H9 (cell line): ENCODE measurements at regions not wholly inside any gene's neighbourhood (a gene's known extent, or its start where the extent isn't known, plus 50 kb on each side); places are given as distances from the start of the nearest gene placed in this dataset.

ENCODE experiments used
- DNase-seq: peaks from one replicate; pipeline ENCODE4 v3.0.0-alpha.2; 2017
- H2AFZ ChIP-seq: one replicate; pipeline ENCODE4 v1.6.1; 2013; ENCODE audit warnings: mild to moderate bottlenecking, low read length, control low read depth, moderate library complexity
- H2AK5ac ChIP-seq: 2 replicates; pipeline ENCODE4 v1.6.1; 2013; ENCODE audit warnings: low read length, control low read depth, mixed read lengths; ENCODE audit not compliant: insufficient read length
- H2BK120ac ChIP-seq: one replicate; pipeline ENCODE4 v1.6.1; 2013; ENCODE audit warnings: low read depth, mild to moderate bottlenecking, low read length, control low read depth, inconsistent platforms; ENCODE audit not compliant: poor library complexity, severe bottlenecking
- H2BK12ac ChIP-seq: 2 replicates; pipeline ENCODE4 v1.6.1; 2013; ENCODE audit warnings: low read length, control low read depth, mixed read lengths, low read depth; ENCODE audit not compliant: insufficient read length
- H2BK15ac ChIP-seq: 2 replicates; pipeline ENCODE4 v1.6.1; 2013; ENCODE audit warnings: low read depth, low read length, control low read depth
- H2BK20ac ChIP-seq: one replicate; pipeline ENCODE4 v1.6.1; 2013; ENCODE audit warnings: low read depth, mild to moderate bottlenecking, low read length, control low read depth, inconsistent platforms; ENCODE audit not compliant: poor library complexity, severe bottlenecking
- H2BK5ac ChIP-seq: 2 replicates; pipeline ENCODE4 v1.6.1; 2013; ENCODE audit warnings: low read length, control low read depth, mixed read lengths; ENCODE audit not compliant: insufficient read length
- H3K14ac ChIP-seq: 2 replicates; pipeline ENCODE4 v1.6.1; 2013; ENCODE audit warnings: low read length, control low read depth; ENCODE audit not compliant: insufficient read depth
- H3K18ac ChIP-seq: 2 replicates; pipeline ENCODE4 v1.6.1; 2013; ENCODE audit warnings: low read depth, mild to moderate bottlenecking, mixed read lengths, low read length, control low read depth; ENCODE audit not compliant: insufficient read length
- H3K23ac ChIP-seq: 2 replicates; pipeline ENCODE4 v1.6.1; 2013; ENCODE audit warnings: low read length, control low read depth, mixed read lengths, low read depth; ENCODE audit not compliant: insufficient read length
- H3K23me2 ChIP-seq: 2 replicates; pipeline ENCODE4 v1.6.1; 2013; ENCODE audit warnings: low read depth, mild to moderate bottlenecking, mixed read lengths, low read length, control low read depth; ENCODE audit not compliant: insufficient read length, poor library complexity, severe bottlenecking
- H3K27ac ChIP-seq: 2 replicates; pipeline ENCODE4 v1.5.1; 2013; ENCODE audit warnings: low read length, control low read depth, mixed read lengths, low read depth; ENCODE audit not compliant: insufficient read length
- H3K27me3 ChIP-seq: 2 replicates; pipeline ENCODE4 v1.6.1; 2013; ENCODE audit warnings: low read length, control low read depth, inconsistent platforms; ENCODE audit not compliant: insufficient read depth
- H3K4ac ChIP-seq: 2 replicates; pipeline ENCODE4 v1.6.1; 2013; ENCODE audit warnings: low read depth, mild to moderate bottlenecking, control low read depth, inconsistent platforms, low read length, moderate library complexity
- H3K4me1 ChIP-seq: 2 replicates; pipeline ENCODE4 v1.6.1; 2013; ENCODE audit warnings: low read length, control low read depth, inconsistent platforms; ENCODE audit not compliant: insufficient read depth
- H3K4me2 ChIP-seq: 2 replicates; pipeline ENCODE4 v1.6.1; 2013; ENCODE audit warnings: low read length, control low read depth, mixed read lengths; ENCODE audit not compliant: insufficient read length, insufficient read depth
- H3K56ac ChIP-seq: 2 replicates; pipeline ENCODE4 v1.6.1; 2013; ENCODE audit warnings: low read depth, mild to moderate bottlenecking, mixed read lengths, low read length, control low read depth; ENCODE audit not compliant: insufficient read length
- H3K79me1 ChIP-seq: 2 replicates; pipeline ENCODE4 v1.6.1; 2013; ENCODE audit warnings: low read depth, mild to moderate bottlenecking, moderate library complexity, low read length, control low read depth, inconsistent platforms; ENCODE audit not compliant: insufficient read depth, poor library complexity, severe bottlenecking
- H3K79me2 ChIP-seq: 2 replicates; pipeline ENCODE4 v1.6.1; 2013; ENCODE audit warnings: low read length, control low read depth, inconsistent platforms; ENCODE audit not compliant: insufficient read depth
- H3K9ac ChIP-seq: 2 replicates; pipeline ENCODE4 v1.6.1; 2013; ENCODE audit warnings: low read length, control low read depth, mixed read lengths; ENCODE audit not compliant: insufficient read length; ENCODE audit errors: extremely low read depth
- H3K9me3 ChIP-seq: one replicate; pipeline ENCODE4 v1.6.1; 2013; ENCODE audit warnings: low read depth, low read length, inconsistent platforms; ENCODE audit not compliant: control insufficient read depth
- H3T11ph ChIP-seq: one replicate; pipeline ENCODE4 v1.6.1; 2013; ENCODE audit warnings: mild to moderate bottlenecking, low read length, control low read depth, inconsistent platforms
- H4K20me1 ChIP-seq: one replicate; pipeline ENCODE4 v1.6.1; 2013; ENCODE audit not compliant: control insufficient read depth, insufficient read length, insufficient read depth
- H4K5ac ChIP-seq: 2 replicates; pipeline ENCODE4 v1.6.1; 2013; ENCODE audit warnings: low read depth, mild to moderate bottlenecking, mixed read lengths, low read length, control low read depth; ENCODE audit not compliant: insufficient read length
- H4K8ac ChIP-seq: replicated peaks from 2 replicates; pipeline ENCODE4 v1.6.1; 2013; ENCODE audit warnings: low read length, control low read depth, mixed read lengths, low read depth; ENCODE audit not compliant: insufficient read length
- H4K91ac ChIP-seq: 2 replicates; pipeline ENCODE4 v1.6.1; 2013; ENCODE audit warnings: low read depth, mild to moderate bottlenecking, moderate library complexity, mixed read lengths, low read length, control low read depth; ENCODE audit not compliant: insufficient read length
- H3K27ac Mint-ChIP-seq, 3 experiments: 2 replicates in 2 of 3; 3 replicates in 1 of 3; pipeline ENCODE4 v1.8.0; 2020 to 2021; ENCODE audit warnings: mixed read lengths in 3 of 3, mild to moderate bottlenecking in 1 of 3, moderate library complexity in 1 of 3
- H3K27me3 Mint-ChIP-seq: 2 replicates; pipeline ENCODE4 v1.8.0; 2021; ENCODE audit warnings: low read depth, mild to moderate bottlenecking, moderate library complexity, mixed read lengths
- H3K36me3 Mint-ChIP-seq, 3 experiments: 2 replicates in 2 of 3; 3 replicates in 1 of 3; pipeline ENCODE4 v1.8.0; 2020 to 2021; ENCODE audit warnings: low read depth in 3 of 3, mixed read lengths in 3 of 3; ENCODE audit not compliant: insufficient read depth in 1 of 3
- H3K4me1 Mint-ChIP-seq, 2 experiments: 2 replicates each; pipeline ENCODE4 v1.8.0; 2020; ENCODE audit warnings: mixed read lengths in 2 of 2
- H3K4me3 Mint-ChIP-seq, 2 experiments: 2 replicates in 1 of 2; 3 replicates in 1 of 2; pipeline ENCODE4 v1.8.0; 2020 to 2021; ENCODE audit warnings: mild to moderate bottlenecking in 2 of 2, mixed read lengths in 2 of 2, moderate library complexity in 1 of 2
- H3K9me3 Mint-ChIP-seq, 2 experiments: 2 replicates in 1 of 2; 3 replicates in 1 of 2; pipeline ENCODE4 v1.8.0; 2020; ENCODE audit warnings: mild to moderate bottlenecking in 2 of 2, mixed read lengths in 2 of 2, moderate library complexity in 1 of 2
- WGBS: extraction: QIAGEN DNeasy Blood & Tissue Kit; methylation state at CpG from one replicate; pipeline ENCODE4 v1.1.7; 2013; ENCODE audit warnings: missing lambda C conversion rate, low lambda C conversion rate, mixed read lengths; ENCODE audit not compliant: insufficient read length; ENCODE audit errors: extremely low coverage; 5-methylcytosine and 5-hydroxymethylcytosine counted together
- TF ChIP-seq, protein P1 (sequence below): fragments of 200-600 bp; sonication (generic); conservative IDR thresholded peaks from 3 replicates; pipeline ENCODE4 v1.8.0; 2021; ENCODE audit warnings: antibody characterized with exemption, mild to moderate bottlenecking

DNA sequence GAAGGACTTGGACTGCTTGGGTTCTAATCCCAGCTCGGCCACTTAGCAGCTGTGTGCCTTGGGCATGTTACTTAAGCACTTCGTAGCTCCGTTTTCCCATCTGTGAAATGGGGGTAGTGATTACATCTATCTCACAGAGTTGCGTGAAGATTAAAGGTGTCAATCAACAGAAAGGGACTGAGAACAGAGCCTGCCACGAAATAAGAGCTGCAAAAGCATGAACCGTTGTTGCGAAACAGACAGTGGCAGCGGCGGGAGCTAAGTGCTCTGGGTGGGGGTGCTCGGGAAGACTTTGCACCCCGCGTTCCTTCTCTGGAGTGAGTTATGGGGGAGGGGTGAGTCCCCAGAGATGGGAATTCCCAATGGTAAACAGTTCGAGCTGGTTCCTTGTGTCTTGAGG lies 79.6 kb upstream of the LHX1 start:
- DNase-seq: no peak
- Histone ChIP-seq H3K79me2 (no peaks in the 10 kb centered on the region), H2BK120ac (no peak overlapping the region), H2BK15ac (no peak overlapping the region), H4K8ac (no peak overlapping the region), H3T11ph (no peak overlapping the region), H3K23me2 (no peaks in the 10 kb centered on the region), H3K56ac (no peak overlapping the region), H4K5ac (no peak overlapping the region), H3K79me1 (no peaks in the 10 kb centered on the region), H3K4ac (no peak overlapping the region), H3K4me2 (no peak overlapping the region), H3K23ac (no peak overlapping the region), H3K18ac (no peak overlapping the region), H2AK5ac (no peak overlapping the region), H3K9ac (no peak overlapping the region), H3K27ac (no peak overlapping the region), H2AFZ (no peak overlapping the region), H3K14ac (no peak overlapping the region), H3K4me1 (peaks cover 2% of the 10 kb centered on the region; the same call in 1 of the 2 replicates), H2BK5ac (no peak overlapping the region), H4K91ac (no peak overlapping the region), H2BK12ac (no peak overlapping the region), H3K27me3 (no peaks in the 10 kb centered on the region), H2BK20ac (no peak overlapping the region), H3K9me3 (no peaks in the 10 kb centered on the region), H4K20me1 (no peaks in the 10 kb centered on the region)
- Mint-ChIP-seq H3K9me3 (no peaks in the 10 kb centered on the region; a peak in 1 of 5 replicates), H3K27me3 (peaks cover 3% of the 10 kb centered on the region), H3K27ac (no peak overlapping the region), H3K4me3 (no peak overlapping the region), H3K4me1 (peaks cover 20 to 46% of the 10 kb centered on the region in 2 experiments), H3K36me3 (no peaks in the 10 kb centered on the region; a peak in 1 of 7 replicates)
- TF ChIP-seq, protein P1, sequence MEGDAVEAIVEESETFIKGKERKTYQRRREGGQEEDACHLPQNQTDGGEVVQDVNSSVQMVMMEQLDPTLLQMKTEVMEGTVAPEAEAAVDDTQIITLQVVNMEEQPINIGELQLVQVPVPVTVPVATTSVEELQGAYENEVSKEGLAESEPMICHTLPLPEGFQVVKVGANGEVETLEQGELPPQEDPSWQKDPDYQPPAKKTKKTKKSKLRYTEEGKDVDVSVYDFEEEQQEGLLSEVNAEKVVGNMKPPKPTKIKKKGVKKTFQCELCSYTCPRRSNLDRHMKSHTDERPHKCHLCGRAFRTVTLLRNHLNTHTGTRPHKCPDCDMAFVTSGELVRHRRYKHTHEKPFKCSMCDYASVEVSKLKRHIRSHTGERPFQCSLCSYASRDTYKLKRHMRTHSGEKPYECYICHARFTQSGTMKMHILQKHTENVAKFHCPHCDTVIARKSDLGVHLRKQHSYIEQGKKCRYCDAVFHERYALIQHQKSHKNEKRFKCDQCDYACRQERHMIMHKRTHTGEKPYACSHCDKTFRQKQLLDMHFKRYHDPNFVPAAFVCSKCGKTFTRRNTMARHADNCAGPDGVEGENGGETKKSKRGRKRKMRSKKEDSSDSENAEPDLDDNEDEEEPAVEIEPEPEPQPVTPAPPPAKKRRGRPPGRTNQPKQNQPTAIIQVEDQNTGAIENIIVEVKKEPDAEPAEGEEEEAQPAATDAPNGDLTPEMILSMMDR: no peak
- no CpG with 5 or more reads among the region's 13 CpGs for WGBS
